DMS114 treated with DMSO at 0.1 percent for 48 hours (cell line): ENCODE measurements at regions not wholly inside any gene's neighbourhood (a gene's known extent, or its start where the extent isn't known, plus 50 kb on each side); places are given as distances from the start of the nearest gene placed in this dataset.
"Not testable (repeated sequence)": the region's sequence is repeated elsewhere in the genome, so short reads cannot be mapped to it uniquely, and the experiment has no call there.

Experiments used
- DNase-seq: peaks from one replicate; lab custom pipeline; 2025; ENCODE audit not compliant: unreplicated experiment; lab: John Stamatoyannopoulos, UW

- DNase-seq: no peak
Observed at GRCh38 chr6:168194732-168195567, 115.9 kb upstream of the FRMD1 start.

- DNase-seq: no peak
Observed at GRCh38 chr6:168193816-168194721, 115.1 kb upstream of the FRMD1 start.

GRCh38 chr6:168192901-168193815 lies 114.1 kb upstream of the FRMD1 start:
- no peak for DNase-seq

- DNase-seq: no peak
Observed at GRCh38 chr6:168192195-168192900, 113.3 kb upstream of the FRMD1 start.

- no peak for DNase-seq
Observed at GRCh38 chr6:168190646-168191443, 111.8 kb upstream of the FRMD1 start.

GRCh38 chr6:168190014-168190405 lies 111.0 kb upstream of the FRMD1 start:
- no peak for DNase-seq

- no peak for DNase-seq
Observed at GRCh38 chr6:168189200-168190013, 110.4 kb upstream of the FRMD1 start.

GRCh38 chr6:168188369-168189199 lies 109.6 kb upstream of the FRMD1 start:
- no peak for DNase-seq

GRCh38 chr6:168186438-168186837 lies 107.4 kb upstream of the FRMD1 start:
- no peak for DNase-seq

- DNase-seq: not testable (repeated sequence)
Observed at GRCh38 chr6:168186018-168186417, 107.0 kb upstream of the FRMD1 start.

GRCh38 chr6:168184701-168185100 lies 105.7 kb upstream of the FRMD1 start:
- no peak for DNase-seq

- DNase-seq: no peak
Observed at GRCh38 chr6:168183613-168183970, 104.6 kb upstream of the FRMD1 start.

GRCh38 chr6:168182908-168183612 lies 104.0 kb upstream of the FRMD1 start:
- DNase-seq: no peak

- DNase-seq: no peak
Observed at GRCh38 chr6:168182366-168182765, 103.4 kb upstream of the FRMD1 start.

- DNase-seq: no peak
Observed at GRCh38 chr6:168181876-168182275, 102.9 kb upstream of the FRMD1 start.

GRCh38 chr6:168181316-168181715 lies 102.3 kb upstream of the FRMD1 start:
- no peak for DNase-seq

GRCh38 chr6:168180548-168181011 lies 101.6 kb upstream of the FRMD1 start:
- no peak for DNase-seq
